ENCODE measurements at regions not wholly inside any gene's neighbourhood (a gene's known extent, or its start where the extent isn't known, plus 50 kb on each side); places are given as distances from the start of the nearest gene placed in this dataset.

- TF ChIP-seq POLR2A (IDR thresholded peaks at IDR 0.05) (no peak), CTCF (IDR thresholded peaks at IDR 0.05) (no peak), EP300 (IDR thresholded peaks at IDR 0.05) (no peak), POLR2AphosphoS5 (IDR thresholded peaks at IDR 0.05) (no peak)
Measured at GRCh38 chr17:73703917-73704316, 59.7 kb upstream of the SDK2 start.
